Effector memory CD8-positive, alpha-beta T cell (primary cell): ENCODE measurements at regions not wholly inside any gene's neighbourhood (a gene's known extent, or its start where the extent isn't known, plus 50 kb on each side); places are given as distances from the start of the nearest gene placed in this dataset.
"Not testable (repeated sequence)": the region's sequence is repeated elsewhere in the genome, so short reads cannot be mapped to it uniquely, and the experiment has no call there.

Experiments
- ATAC-seq: fragments of 150-1000 bp; cut with Tn5 transposase; replicated peaks from 2 replicates; pipeline ENCODE4 v1.10.0; 2021; ENCODE audit warnings: mild to moderate bottlenecking, moderate library complexity
- DNase-seq, 3 experiments: peaks; one replicate each; pipeline ENCODE4 v3.0.0; 2021
- H3K27ac Mint-ChIP-seq, 2 donors: one replicate each; pipeline ENCODE4 v1.8.0; 2022; ENCODE audit warnings: mild to moderate bottlenecking in 2 of 2, mixed read lengths in 2 of 2, moderate library complexity in 2 of 2
- H3K27me3 Mint-ChIP-seq, 2 donors: one replicate each; pipeline ENCODE4 v1.8.0; 2022; ENCODE audit warnings: mixed read lengths in 2 of 2
- H3K36me3 Mint-ChIP-seq: one replicate; pipeline ENCODE4 v1.8.0; 2022; ENCODE audit warnings: mild to moderate bottlenecking, moderate library complexity, mixed read lengths; ENCODE audit not compliant: insufficient read depth
- H3K4me1 Mint-ChIP-seq, 2 donors: one replicate each; pipeline ENCODE4 v1.8.0; 2022; ENCODE audit warnings: low read depth in 2 of 2, mixed read lengths in 2 of 2
- H3K4me3 Mint-ChIP-seq, 2 donors: one replicate each; pipeline ENCODE4 v1.8.0; 2022; ENCODE audit warnings: mild to moderate bottlenecking in 2 of 2, mixed read lengths in 2 of 2, moderate library complexity in 2 of 2
- H3K9me3 Mint-ChIP-seq, 2 donors: one replicate each; pipeline ENCODE4 v1.8.0; 2022; ENCODE audit warnings: mixed read lengths in 2 of 2

GRCh38 chr2:78768016-78768415 is 257.5 kb upstream of the REG3G start:
- Mint-ChIP-seq H3K4me1 (no peaks in the 10 kb centered on the region), H3K36me3 (no peaks in the 10 kb centered on the region), H3K27me3 (no peaks in the 10 kb centered on the region), H3K9me3 (peaks cover 3 to 20% of the 10 kb centered on the region in 2 donors), H3K27ac (no peak overlapping the region), H3K4me3 (no peak overlapping the region)
- ATAC-seq (no peak), DNase-seq (no peak)

GRCh38 chr2:78775291-78775690 is 250.2 kb upstream of the REG3G start:
- no peaks in the 10 kb centered on the region for H3K27me3 Mint-ChIP-seq
- H3K27ac Mint-ChIP-seq: no peak overlapping the region
- H3K9me3 Mint-ChIP-seq: peaks cover 19 to 25% of the 10 kb centered on the region in 2 donors
- DNase-seq (no peak), ATAC-seq (no peak)
- H3K36me3 Mint-ChIP-seq: no peaks in the 10 kb centered on the region
- no peaks in the 10 kb centered on the region for H3K4me1 Mint-ChIP-seq
- no peak overlapping the region for H3K4me3 Mint-ChIP-seq

DNA sequence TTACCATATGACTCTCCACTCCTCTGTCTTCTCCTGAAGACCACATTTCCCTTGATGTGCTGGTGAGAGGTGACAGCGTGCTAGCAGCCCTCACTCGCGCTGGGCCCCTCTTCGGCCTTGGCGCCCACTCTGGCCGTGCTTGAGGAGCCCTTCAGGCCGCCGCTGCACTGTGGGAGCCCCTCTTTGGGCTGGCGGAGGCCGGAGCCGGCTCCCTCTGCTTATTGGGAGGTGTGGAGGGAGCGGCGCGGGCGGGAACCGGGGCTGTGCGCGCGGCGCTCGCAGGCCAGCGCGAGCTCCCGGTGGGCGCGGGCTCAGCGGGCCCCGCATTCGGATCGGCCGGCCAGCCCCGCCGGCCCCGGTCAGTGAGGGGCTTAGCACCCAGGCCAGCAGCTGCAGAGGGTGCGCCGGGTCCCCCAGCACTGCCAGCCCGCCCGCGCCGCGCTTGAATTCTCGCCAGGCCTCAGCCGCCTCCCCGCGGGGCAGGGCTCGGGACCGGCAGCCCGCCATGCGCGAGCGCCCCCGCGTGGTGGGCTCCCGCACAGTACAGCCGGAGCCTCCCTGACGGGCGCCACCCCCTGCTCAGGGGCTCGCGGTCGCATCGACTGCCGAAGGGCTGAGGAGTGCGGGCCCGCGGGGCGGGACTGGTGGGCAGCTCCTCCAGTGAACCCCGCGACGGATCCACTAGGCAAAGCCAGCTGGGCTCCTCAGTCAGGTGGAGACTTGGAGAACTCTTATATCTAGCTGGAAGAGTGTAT is 246.6 kb upstream of the REG3G start:
- Mint-ChIP-seq H3K27me3 (no peaks in the 10 kb centered on the region), H3K27ac (no peak overlapping the region), H3K4me1 (no peaks in the 10 kb centered on the region), H3K4me3 (no peak overlapping the region), H3K9me3 (peaks cover 14 to 19% of the 10 kb centered on the region in 2 donors), H3K36me3 (no peaks in the 10 kb centered on the region)
- DNase-seq: no peak
- no peak for ATAC-seq

DNA sequence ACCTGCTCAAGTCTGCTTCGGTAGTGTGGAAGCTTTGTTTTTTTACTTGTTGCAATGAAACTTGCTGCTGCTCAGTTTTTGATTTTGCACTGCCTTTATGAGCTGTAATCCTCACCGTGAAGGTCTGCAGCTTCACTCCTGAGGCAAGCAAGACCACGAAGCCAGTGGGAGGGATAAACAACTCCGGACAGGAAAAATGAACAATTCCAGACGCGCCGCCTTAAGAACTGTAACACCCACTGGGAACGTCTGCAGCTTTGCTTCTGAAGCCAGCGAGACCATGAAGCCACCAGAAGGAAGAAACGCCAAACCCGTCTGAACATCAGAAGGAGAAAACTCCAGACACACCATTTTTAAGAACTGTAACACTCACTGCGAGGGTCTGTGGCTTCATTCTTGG is 245.7 kb upstream of the REG3G start:
- H3K27me3 Mint-ChIP-seq: no peaks in the 10 kb centered on the region
- H3K36me3 Mint-ChIP-seq: no peaks in the 10 kb centered on the region
- peaks cover 14 to 19% of the 10 kb centered on the region in 2 donors for H3K9me3 Mint-ChIP-seq
- no peak overlapping the region for H3K4me3 Mint-ChIP-seq
- ATAC-seq: no peak
- no peak overlapping the region for H3K27ac Mint-ChIP-seq
- DNase-seq: no peak
- H3K4me1 Mint-ChIP-seq: no peaks in the 10 kb centered on the region

DNA sequence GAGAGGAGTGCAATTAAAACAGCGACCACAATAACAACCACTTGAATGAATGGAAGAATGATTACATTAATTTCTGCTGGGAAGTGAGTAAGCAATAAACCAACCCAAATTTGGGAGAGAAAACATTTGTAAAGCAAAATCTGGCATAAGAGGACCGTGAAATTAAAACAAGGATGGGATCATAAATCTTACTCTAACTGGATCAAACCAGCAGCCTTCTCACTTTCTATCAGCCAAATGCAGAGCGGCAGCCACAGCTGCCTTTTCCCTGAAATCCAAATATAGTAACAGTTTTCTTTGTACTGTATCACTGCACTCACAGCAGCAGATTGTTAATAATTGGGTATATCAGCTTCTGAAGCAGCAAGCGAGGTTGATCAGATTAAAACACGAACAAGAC is 245.2 kb upstream of the REG3G start:
- no peak for ATAC-seq
- Mint-ChIP-seq H3K27me3 (no peaks in the 10 kb centered on the region), H3K4me3 (no peak overlapping the region), H3K27ac (no peak overlapping the region), H3K4me1 (no peaks in the 10 kb centered on the region), H3K9me3 (peaks cover 12 to 19% of the 10 kb centered on the region in 2 donors), H3K36me3 (no peaks in the 10 kb centered on the region)
- DNase-seq: no peak

- no peak for DNase-seq
- H3K27me3 Mint-ChIP-seq: no peaks in the 10 kb centered on the region
- H3K4me3 Mint-ChIP-seq: no peak overlapping the region
- peaks cover 11 to 19% of the 10 kb centered on the region in 2 donors for H3K9me3 Mint-ChIP-seq
- no peak for ATAC-seq
- H3K36me3 Mint-ChIP-seq: no peaks in the 10 kb centered on the region
- no peaks in the 10 kb centered on the region for H3K4me1 Mint-ChIP-seq
- no peak overlapping the region for H3K27ac Mint-ChIP-seq
Observed at GRCh38 chr2:78780864-78781583, 244.5 kb upstream of the REG3G start.

- Mint-ChIP-seq H3K27me3 (no peaks in the 10 kb centered on the region), H3K4me3 (no peak overlapping the region), H3K36me3 (no peaks in the 10 kb centered on the region), H3K9me3 (peaks cover 11 to 12% of the 10 kb centered on the region in 2 donors), H3K4me1 (no peaks in the 10 kb centered on the region), H3K27ac (no peak overlapping the region)
- ATAC-seq (no peak), DNase-seq (no peak)
Observed at GRCh38 chr2:78782196-78782595, 243.3 kb upstream of the REG3G start.

DNA sequence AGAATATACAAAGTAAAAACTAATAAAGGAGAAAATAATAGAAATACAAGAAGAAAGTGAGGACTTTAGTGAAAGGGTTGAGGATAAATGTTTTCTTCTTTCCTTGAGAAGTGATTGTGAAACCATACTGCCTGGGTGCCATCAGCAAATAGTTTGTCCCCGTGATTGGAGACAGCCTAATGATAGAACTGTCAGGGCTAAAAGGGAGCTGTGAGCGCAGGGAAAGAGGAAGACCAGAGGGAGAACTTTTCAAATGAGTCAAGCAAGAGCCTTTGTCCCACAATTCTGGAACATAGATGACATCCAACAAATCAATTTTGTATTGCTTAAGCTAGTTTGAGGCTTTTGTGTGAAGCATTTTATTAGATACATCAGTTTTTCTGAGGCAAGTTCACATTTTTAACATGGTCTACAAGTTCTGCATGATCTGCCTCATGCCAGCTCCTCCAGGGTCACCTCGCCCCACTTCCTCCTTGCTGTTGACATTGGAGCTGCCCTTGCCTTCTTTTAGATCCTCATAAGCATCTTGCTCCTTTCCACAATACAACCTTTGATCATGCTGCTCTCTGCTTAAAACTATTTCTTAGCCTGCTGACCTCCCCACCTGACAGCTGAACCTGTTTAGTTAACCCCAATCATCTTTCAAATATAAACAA is 213.4 kb upstream of the REG3G start:
- Mint-ChIP-seq H3K4me1 (no peaks in the 10 kb centered on the region), H3K27ac (no peak overlapping the region), H3K4me3 (no peak overlapping the region), H3K9me3 (peaks cover 0 to 8% of the 10 kb centered on the region in 2 donors), H3K36me3 (no peaks in the 10 kb centered on the region), H3K27me3 (no peaks in the 10 kb centered on the region)
- no peak for ATAC-seq
- no peak for DNase-seq

DNA sequence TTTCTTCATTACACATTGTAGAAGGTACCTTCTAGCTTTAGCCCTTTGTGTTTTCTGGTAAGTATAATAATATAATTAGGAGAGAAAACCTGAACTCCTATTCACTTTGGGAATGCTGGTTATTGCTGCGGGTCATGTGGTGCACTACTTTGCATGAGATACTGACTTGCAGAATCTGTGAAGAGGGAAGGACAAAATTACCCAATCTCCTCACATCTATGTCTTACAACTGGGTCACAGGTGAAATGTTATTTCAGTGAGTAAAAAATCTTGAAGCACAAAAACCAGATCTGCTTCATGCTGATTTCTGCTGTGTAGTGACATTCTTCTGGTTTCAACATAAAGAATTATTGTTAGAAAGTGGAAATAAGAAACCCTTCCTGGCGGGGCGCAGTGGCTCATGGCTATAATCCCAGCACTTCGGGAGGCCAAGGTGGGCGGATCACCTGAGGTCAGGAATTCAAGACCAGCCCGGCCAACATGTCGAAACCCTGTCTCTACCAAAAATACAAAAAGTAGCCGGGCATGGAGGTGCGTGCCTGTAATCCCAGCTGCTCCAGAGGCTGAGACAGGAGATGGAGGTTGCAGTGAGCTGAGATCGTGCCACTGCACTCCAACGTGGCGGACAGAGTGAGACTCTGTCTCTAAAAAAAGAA is 211.0 kb upstream of the REG3G start:
- Mint-ChIP-seq H3K9me3 (peaks cover 0 to 4% of the 10 kb centered on the region in 2 donors), H3K27ac (no peak overlapping the region), H3K27me3 (no peaks in the 10 kb centered on the region), H3K4me3 (no peak overlapping the region), H3K4me1 (no peaks in the 10 kb centered on the region), H3K36me3 (no peaks in the 10 kb centered on the region)
- DNase-seq: no peak
- no peak for ATAC-seq

- no peaks in the 10 kb centered on the region for H3K36me3 Mint-ChIP-seq
- H3K9me3 Mint-ChIP-seq: peaks cover 6 to 10% of the 10 kb centered on the region in 2 donors
- no peak for ATAC-seq
- no peaks in the 10 kb centered on the region for H3K4me1 Mint-ChIP-seq
- H3K4me3 Mint-ChIP-seq: no peak overlapping the region
- H3K27ac Mint-ChIP-seq: no peak overlapping the region
- no peaks in the 10 kb centered on the region for H3K27me3 Mint-ChIP-seq
- DNase-seq: no peak
Observed at GRCh38 chr2:78817430-78817829, 208.1 kb upstream of the REG3G start.

GRCh38 chr2:78832481-78832880 is 193.0 kb upstream of the REG3G start:
- no peak overlapping the region for H3K4me3 Mint-ChIP-seq
- H3K27me3 Mint-ChIP-seq: no peaks in the 10 kb centered on the region
- no peak for ATAC-seq
- H3K4me1 Mint-ChIP-seq: no peaks in the 10 kb centered on the region
- H3K36me3 Mint-ChIP-seq: peaks cover 3% of the 10 kb centered on the region
- DNase-seq: no peak
- H3K9me3 Mint-ChIP-seq: peaks cover 0 to 8% of the 10 kb centered on the region in 2 donors
- no peak overlapping the region for H3K27ac Mint-ChIP-seq

DNA sequence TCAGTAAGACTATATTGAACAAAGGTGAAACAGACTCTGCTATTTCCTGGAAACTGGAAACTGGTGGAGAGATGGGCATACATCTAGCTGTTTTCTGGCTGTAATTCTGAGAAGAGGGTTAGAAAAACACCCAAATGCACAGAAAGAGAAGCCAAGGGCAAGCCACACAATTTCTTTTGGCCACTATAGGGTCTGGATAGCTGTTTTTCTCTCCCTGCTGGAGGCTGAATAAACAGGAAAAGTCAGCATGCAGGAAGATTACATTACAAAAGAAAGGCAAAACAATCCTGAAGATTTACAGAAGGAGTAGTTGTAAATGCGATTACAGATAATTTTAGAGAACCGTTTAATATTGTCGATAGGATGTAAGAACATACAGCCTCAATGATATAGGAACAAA is 186.2 kb upstream of the REG3G start:
- Mint-ChIP-seq H3K27ac (no peak overlapping the region), H3K4me1 (no peaks in the 10 kb centered on the region), H3K9me3 (peaks cover 2 to 18% of the 10 kb centered on the region in 2 donors), H3K27me3 (no peaks in the 10 kb centered on the region), H3K36me3 (peaks cover 3% of the 10 kb centered on the region), H3K4me3 (no peak overlapping the region)
- no peak for DNase-seq
- ATAC-seq: no peak

DNA sequence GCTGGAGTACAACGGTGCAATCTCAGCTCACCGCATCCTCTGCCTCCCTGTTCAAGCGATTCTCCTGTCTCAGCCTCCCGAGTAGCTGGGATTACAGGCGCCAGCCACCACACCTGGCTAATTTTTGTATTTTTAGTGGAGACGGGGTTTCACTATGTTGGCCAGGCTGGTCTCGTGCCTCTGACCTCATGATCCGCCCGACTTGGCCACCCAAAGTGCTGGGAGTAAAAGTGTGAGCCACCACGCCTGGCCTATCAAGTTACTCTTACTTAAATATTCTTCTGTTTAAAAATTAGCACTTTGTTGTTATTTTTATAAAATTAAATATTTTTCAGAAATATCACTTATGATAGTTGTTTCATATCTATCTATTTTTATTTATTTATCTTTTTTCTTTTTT is 185.2 kb upstream of the REG3G start:
- ATAC-seq, H3K27me3 Mint-ChIP-seq: not testable (repeated sequence)

More for the DNA sequence above, 185.2 kb upstream of the REG3G start:
- H3K4me3 Mint-ChIP-seq, H3K36me3 Mint-ChIP-seq, H3K27ac Mint-ChIP-seq, DNase-seq, H3K4me1 Mint-ChIP-seq: not testable (repeated sequence)
- peaks cover 2 to 17% of the 10 kb centered on the region in 2 donors for H3K9me3 Mint-ChIP-seq
